Stomach (tissue), 8 donors: ENCODE measurements at regions not wholly inside any gene's neighbourhood (a gene's known extent, or its start where the extent isn't known, plus 50 kb on each side); places are given as distances from the start of the nearest gene placed in this dataset.
"Not testable (repeated sequence)": the region's sequence is repeated elsewhere in the genome, so short reads cannot be mapped to it uniquely, and the experiment has no call there.

Source experiments
- DNase-seq, 2 donors: peaks; one replicate each; pipeline versions ENCODE4 v3.0.0 to v3.0.0-alpha.2; 2013 to 2019
- H3K27ac ChIP-seq, 5 donors: fragments of 200-600 bp in 4 of 5; sonication (generic) in 4 of 5; one replicate each; pipeline ENCODE4 v1.5.1; 2013 to 2019; ENCODE audit warnings: mild to moderate bottlenecking in 1 of 5, moderate library complexity in 1 of 5
- H3K27me3 ChIP-seq, 3 donors: fragments of 200-600 bp; sonication (generic); one replicate each; pipeline ENCODE4 v1.5.1; 2017 to 2019; ENCODE audit warnings: mixed run types in 1 of 3
- H3K36me3 ChIP-seq, 4 donors: fragments of 200-600 bp; sonication (generic); 1 replicate in 3 of 4; 2 replicates in 1 of 4; pipeline ENCODE4 v1.5.1; 2016 to 2019
- H3K4me1 ChIP-seq, 4 donors: fragments of 200-600 bp; sonication (generic); one replicate each; pipeline ENCODE4 v1.5.1; 2016 to 2019
- H3K4me3 ChIP-seq, 4 donors: fragments of 200-600 bp; sonication (generic) in 3 of 4; one replicate each; pipeline ENCODE4 v1.5.1; 2016 to 2019; ENCODE audit warnings: mild to moderate bottlenecking in 1 of 4
- H3K9me3 ChIP-seq, 4 donors: fragments of 200-600 bp; sonication (generic); one replicate each; pipeline ENCODE4 v1.5.1; 2016 to 2019
- CTCF ChIP-seq, 7 experiments: fragments of 450-650 bp in 4 of 7; fragments of 200-600 bp in 3 of 7; sonication (generic) in 3 of 7; IDR thresholded peaks; one replicate each; pipeline ENCODE4 v1.5.1; 2016 to 2019; ENCODE audit warnings: antibody characterized with exemption in 7 of 7, control low read depth in 2 of 7, mild to moderate bottlenecking in 1 of 7
- EP300 ChIP-seq: sonication (generic); formaldehyde crosslinking; IDR thresholded peaks from one replicate; pipeline ENCODE4 v1.6.1; 2017; ENCODE audit warnings: antibody characterized with exemption
- POLR2A ChIP-seq, 4 donors: fragments of 450-650 bp; IDR thresholded peaks; one replicate each; pipeline ENCODE4 v1.6.1; 2016; ENCODE audit warnings: antibody characterized with exemption in 4 of 4, control low read depth in 2 of 4, mild to moderate bottlenecking in 1 of 4, moderate library complexity in 1 of 4
- POLR2AphosphoS5 ChIP-seq, 3 donors: sonication (generic); formaldehyde crosslinking; IDR thresholded peaks; one replicate each; pipeline ENCODE4 v1.6.1; 2016; ENCODE audit warnings: antibody characterized with exemption in 3 of 3
- WGBS, 5 donors: extraction: QIAGEN DNeasy Blood & Tissue Kit in 3 of 5; methylation state at CpG; one replicate each; pipeline versions ENCODE4 v1.1.5 to v1.1.7; 2013 to 2018; 5-methylcytosine and 5-hydroxymethylcytosine counted together
- intact Hi-C: fragments of 100-400 bp; cut with DNase I; formaldehyde crosslinking; loops from one replicate; pipeline ENCODE4 v1.15.1; 2023; ENCODE audit warnings: low total_unique reads
- donor health status: healthy with polysubstance abuse.
- donor health status: Bipolar disorder and iron deficiency.
- donor health status: healthy.

GRCh38 chr12:112686373-112686772, 105.2 kb upstream of the RPH3A start:
- Histone ChIP-seq H3K27me3 (peaks cover 0 to 33% (median 0%) of the 10 kb centered on the region in 3 donors), H3K4me1 (no peaks in the 10 kb centered on the region), H3K36me3 (no peaks in the 10 kb centered on the region), H3K9me3 (no peaks in the 10 kb centered on the region), H3K4me3 (no peak overlapping the region), H3K27ac (no peak overlapping the region)
- TF ChIP-seq POLR2AphosphoS5 (IDR thresholded peaks at IDR 0.05), result no peak
- TF ChIP-seq CTCF (IDR thresholded peaks at IDR 0.05), result no peak
- TF ChIP-seq EP300, result no peak
- intact Hi-C loops, result no loop called here
- DNase-seq, result no peak
- 68 to 89% (median 72%) methylated on average over 2 of the region's 2 CpGs for WGBS, 5 donors

GRCh38 chr12:112694065-112694464, 97.5 kb upstream of the RPH3A start:
- no peak overlapping the region for H3K27ac ChIP-seq
- WGBS, 5 donors, result 63 to 70% (median 64%) methylated on average over 9 of the region's 9 CpGs
- peaks cover 0 to 22% (median 0%) of the 10 kb centered on the region in 3 donors for H3K27me3 ChIP-seq
- H3K4me1 ChIP-seq, result no peaks in the 10 kb centered on the region
- no peaks in the 10 kb centered on the region for H3K9me3 ChIP-seq
- intact Hi-C loops, result no loop called here
- no peaks in the 10 kb centered on the region for H3K36me3 ChIP-seq
- H3K4me3 ChIP-seq, result no peak overlapping the region
- DNase-seq, result no peak
- TF ChIP-seq EP300 (no peak), POLR2AphosphoS5 (IDR thresholded peaks at IDR 0.05) (no peak), CTCF (IDR thresholded peaks at IDR 0.05) (no peak), POLR2A (IDR thresholded peaks at IDR 0.05) (no peak)

GRCh38 chr12:112697441-112697840, 94.1 kb upstream of the RPH3A start:
- DNase-seq, H3K27ac ChIP-seq, H3K4me3 ChIP-seq, intact Hi-C loops, H3K4me1 ChIP-seq, H3K9me3 ChIP-seq, H3K36me3 ChIP-seq: not testable (repeated sequence)
- 75 to 82% (median 80%) methylated on average over 7 of the region's 7 CpGs for WGBS, 5 donors
- H3K27me3 ChIP-seq, result peaks cover 0 to 25% (median 0%) of the 10 kb centered on the region in 3 donors

- no peak for DNase-seq
- no peaks in the 10 kb centered on the region for H3K9me3 ChIP-seq
- TF ChIP-seq EP300 (no peak), POLR2AphosphoS5 (IDR thresholded peaks at IDR 0.05) (no peak), CTCF (IDR thresholded peaks at IDR 0.05) (no peak), POLR2A (IDR thresholded peaks at IDR 0.05) (no peak)
- peaks cover 0 to 5% (median 0%) of the 10 kb centered on the region in 3 donors for H3K27me3 ChIP-seq
- no peak overlapping the region for H3K4me3 ChIP-seq
- H3K36me3 ChIP-seq, result no peaks in the 10 kb centered on the region
- intact Hi-C loops, result no loop called here
- H3K27ac ChIP-seq, result no peak overlapping the region
- H3K4me1 ChIP-seq, result no peaks in the 10 kb centered on the region
These were observed 86.4 kb upstream of the RPH3A start for GRCh38 chr12:112705037-112705632.

- H3K4me3 ChIP-seq, result no peak overlapping the region
- H3K27ac ChIP-seq, result no peak overlapping the region
- no peaks in the 10 kb centered on the region for H3K27me3 ChIP-seq
- no peaks in the 10 kb centered on the region for H3K36me3 ChIP-seq
- intact Hi-C loops, result no loop called here
- WGBS, 5 donors, result 52 to 61% (median 56%) methylated on average over 4 of the region's 4 CpGs
- no peak for DNase-seq
- no peak for TF ChIP-seq POLR2A (IDR thresholded peaks at IDR 0.05)
- no peak for TF ChIP-seq POLR2AphosphoS5 (IDR thresholded peaks at IDR 0.05)
- TF ChIP-seq CTCF (IDR thresholded peaks at IDR 0.05), result no peak
- H3K9me3 ChIP-seq, result no peaks in the 10 kb centered on the region
- H3K4me1 ChIP-seq, result no peaks in the 10 kb centered on the region
These were observed 81.1 kb upstream of the RPH3A start for GRCh38 chr12:112710414-112710813.
